PC-9 (cell line): ENCODE measurements at regions not wholly inside any gene's neighbourhood (a gene's known extent, or its start where the extent isn't known, plus 50 kb on each side); places are given as distances from the start of the nearest gene placed in this dataset.

Experiments
- BruUV-seq: library from RNA; stranded (reverse); fragments of 400-500 nt; replicated peaks from 2 replicates; lab custom pipeline; 2021; lab: Mats Ljungman, UMichigan
- CTCF ChIA-PET: fragments of 300-600 bp; sonication (Branson Sonifier 250); formaldehyde crosslinking; loops from one replicate; lab custom pipeline; 2022; ENCODE audit warnings: antibody characterized with exemption; lab: Charles Lee
- POLR2A ChIA-PET: fragments of 300-600 bp; sonication (Branson Sonifier 250); formaldehyde crosslinking; loops from one replicate; lab custom pipeline; 2022; ENCODE audit warnings: antibody characterized with exemption; ENCODE audit not compliant: unreplicated experiment; lab: Charles Lee
- DNase-seq, 2 experiments: peaks; one replicate each; pipeline versions ENCODE4 v3.0.0 to v3.0.0-alpha.2; 2015 to 2022; ENCODE audit warnings: mixed read lengths in 1 of 2
- H2AFZ ChIP-seq: fragments of 200-600 bp; sonication (generic); 2 replicates; pipeline ENCODE4 v1.8.1; 2017; ENCODE audit warnings: antibody characterized with exemption
- H3F3A ChIP-seq: fragments of 200-600 bp; sonication (generic); 2 replicates; pipeline ENCODE4 v1.8.1; 2017; ENCODE audit warnings: antibody characterized with exemption, mild to moderate bottlenecking, low read depth; ENCODE audit not compliant: insufficient read depth
- H3K27ac ChIP-seq: fragments of 200-600 bp; sonication (generic); 2 replicates; pipeline ENCODE4 v1.6.1; 2016; ENCODE audit warnings: mixed run types
- H3K27me3 ChIP-seq: fragments of 200-600 bp; sonication (generic); 2 replicates; pipeline ENCODE4 v1.6.1; 2016; ENCODE audit warnings: low read depth, mixed run types; ENCODE audit not compliant: insufficient read depth
- H3K36me3 ChIP-seq: fragments of 200-600 bp; sonication (generic); 2 replicates; pipeline ENCODE4 v1.6.1; 2016; ENCODE audit warnings: low read depth, mixed run types
- H3K4me1 ChIP-seq: fragments of 200-600 bp; sonication (generic); replicated peaks from 2 replicates; pipeline ENCODE4 v1.6.1; 2016; ENCODE audit warnings: mixed run types; ENCODE audit not compliant: insufficient read depth
- H3K4me2 ChIP-seq: fragments of 200-600 bp; sonication (generic); 2 replicates; pipeline ENCODE4 v1.6.1; 2017; ENCODE audit warnings: mixed run types
- H3K4me3 ChIP-seq: fragments of 200-600 bp; sonication (generic); 2 replicates; pipeline ENCODE4 v1.6.1; 2016; ENCODE audit warnings: mixed run types
- H3K79me2 ChIP-seq: fragments of 200-600 bp; sonication (generic); 2 replicates; pipeline ENCODE4 v1.6.1; 2017; ENCODE audit warnings: low read depth, mixed run types
- H3K9me2 ChIP-seq: fragments of 200-600 bp; sonication (generic); 2 replicates; pipeline ENCODE4 v1.8.1; 2017; ENCODE audit warnings: mild to moderate bottlenecking; ENCODE audit not compliant: insufficient read depth
- H3K9me3 ChIP-seq: fragments of 200-600 bp; sonication (generic); 2 replicates; pipeline ENCODE4 v1.8.1; 2016; ENCODE audit warnings: low read depth; ENCODE audit not compliant: insufficient read depth
- H4K20me1 ChIP-seq: fragments of 200-600 bp; sonication (generic); 2 replicates; pipeline ENCODE4 v1.8.1; 2017; ENCODE audit not compliant: insufficient read depth
- EZH2 ChIP-seq: fragments of 200-600 bp; sonication (generic); IDR thresholded peaks from 2 replicates; pipeline ENCODE4 v1.8.0; 2017; ENCODE audit warnings: antibody characterized with exemption, low read depth
- intact Hi-C: fragments of 100-400 bp; cut with micrococcal nuclease; formaldehyde crosslinking; loops from one replicate; pipeline ENCODE4 v1.10.0; 2022; ENCODE audit not compliant: unreplicated experiment
- TF ChIP-seq, protein P1 (sequence below): fragments of 200-600 bp; sonication (generic); conservative IDR thresholded peaks from 2 replicates; pipeline ENCODE4 v1.6.1; 2017; ENCODE audit warnings: mixed run types, antibody characterized with exemption, mild to moderate bottlenecking, moderate library complexity

DNA sequence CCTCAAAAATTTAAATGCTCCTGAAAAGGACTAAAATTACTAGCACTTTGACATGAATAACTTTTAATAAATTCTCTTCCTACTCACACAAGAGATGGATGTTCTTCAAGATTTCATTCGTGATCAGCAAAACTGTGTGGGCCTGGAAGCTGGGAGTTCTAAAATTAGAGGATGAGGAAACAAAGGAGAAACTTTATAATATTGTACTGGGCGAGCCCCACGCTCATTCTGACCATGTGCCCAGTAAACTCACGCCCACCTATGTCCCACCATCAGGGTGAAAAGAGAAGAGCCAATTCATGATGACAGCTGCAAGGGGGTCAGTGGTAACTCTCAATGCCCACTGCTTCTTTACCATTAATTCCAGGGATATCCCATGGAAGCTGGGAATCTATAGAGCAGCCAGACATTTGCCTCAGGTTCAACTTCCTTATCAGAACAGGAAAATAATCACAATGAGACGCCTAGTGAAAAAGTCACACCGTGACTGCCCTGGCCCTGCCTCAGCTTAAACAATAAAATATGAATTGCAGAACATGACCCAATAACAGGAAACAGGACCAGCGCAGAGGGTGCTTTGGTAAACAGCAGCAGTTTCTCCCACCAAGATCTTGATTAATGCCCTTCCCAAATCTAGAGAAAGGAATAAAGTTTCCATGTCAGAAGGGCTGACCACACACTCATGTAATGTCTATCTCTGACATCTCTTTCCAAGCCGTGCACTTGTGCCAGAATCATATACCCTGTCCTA is 438.6 kb downstream of the TXNL1 start:
- Histone ChIP-seq H3K9me2 (no peaks in the 10 kb centered on the region), H3K4me1 (no peaks in the 10 kb centered on the region), H3K27ac (no peak overlapping the region), H3K9me3 (no peaks in the 10 kb centered on the region; the same call in 1 of the 2 replicates), H3K4me3 (no peak overlapping the region), H4K20me1 (no peaks in the 10 kb centered on the region), H2AFZ (no peak overlapping the region), H3F3A (no peaks in the 10 kb centered on the region), H3K4me2 (no peak overlapping the region), H3K36me3 (no peaks in the 10 kb centered on the region), H3K79me2 (no peaks in the 10 kb centered on the region), H3K27me3 (no peaks in the 10 kb centered on the region)
- TF ChIP-seq, protein P1, sequence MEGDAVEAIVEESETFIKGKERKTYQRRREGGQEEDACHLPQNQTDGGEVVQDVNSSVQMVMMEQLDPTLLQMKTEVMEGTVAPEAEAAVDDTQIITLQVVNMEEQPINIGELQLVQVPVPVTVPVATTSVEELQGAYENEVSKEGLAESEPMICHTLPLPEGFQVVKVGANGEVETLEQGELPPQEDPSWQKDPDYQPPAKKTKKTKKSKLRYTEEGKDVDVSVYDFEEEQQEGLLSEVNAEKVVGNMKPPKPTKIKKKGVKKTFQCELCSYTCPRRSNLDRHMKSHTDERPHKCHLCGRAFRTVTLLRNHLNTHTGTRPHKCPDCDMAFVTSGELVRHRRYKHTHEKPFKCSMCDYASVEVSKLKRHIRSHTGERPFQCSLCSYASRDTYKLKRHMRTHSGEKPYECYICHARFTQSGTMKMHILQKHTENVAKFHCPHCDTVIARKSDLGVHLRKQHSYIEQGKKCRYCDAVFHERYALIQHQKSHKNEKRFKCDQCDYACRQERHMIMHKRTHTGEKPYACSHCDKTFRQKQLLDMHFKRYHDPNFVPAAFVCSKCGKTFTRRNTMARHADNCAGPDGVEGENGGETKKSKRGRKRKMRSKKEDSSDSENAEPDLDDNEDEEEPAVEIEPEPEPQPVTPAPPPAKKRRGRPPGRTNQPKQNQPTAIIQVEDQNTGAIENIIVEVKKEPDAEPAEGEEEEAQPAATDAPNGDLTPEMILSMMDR: no peak
- no peak for TF ChIP-seq EZH2
- ChIA-PET CTCF (no interaction called here), POLR2A (no interaction called here)
- BruUV-seq: no TSS peak
- intact Hi-C loops: no loop called here
- DNase-seq: no peak

DNA sequence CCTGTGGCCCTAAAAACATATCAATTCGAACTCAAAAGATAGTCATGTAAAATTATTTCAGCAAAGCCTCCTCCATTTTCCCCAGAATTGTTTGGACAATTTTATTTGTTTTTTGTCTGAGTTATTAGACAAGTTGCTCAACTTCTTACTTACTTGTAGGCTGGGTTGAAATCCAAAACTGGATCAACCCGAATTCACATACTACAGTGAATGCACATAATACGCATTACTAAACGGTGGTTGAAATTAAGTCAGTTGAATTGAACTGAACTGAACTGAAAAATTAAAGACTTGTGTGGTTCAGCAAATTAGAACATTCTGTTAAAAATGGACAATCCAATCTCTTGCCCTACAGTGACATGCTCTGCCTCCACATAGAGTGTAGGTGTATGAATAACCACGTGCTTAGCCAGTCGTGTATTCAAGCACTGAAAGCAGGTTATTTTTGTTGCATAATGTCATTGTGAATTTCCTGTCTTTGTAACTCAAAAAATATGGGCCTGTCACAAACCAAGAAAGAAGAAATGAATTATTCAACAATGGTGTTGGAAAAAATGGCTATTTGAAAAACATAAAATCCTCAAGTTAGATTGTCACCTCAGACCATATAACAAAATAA is 441.0 kb downstream of the TXNL1 start:
- POLR2A ChIA-PET: no interaction called here
- no peaks in the 10 kb centered on the region for H4K20me1 ChIP-seq
- H3K4me2 ChIP-seq: no peak overlapping the region
- no peaks in the 10 kb centered on the region; the same call in 1 of the 2 replicates for H3K9me2 ChIP-seq
- TF ChIP-seq, protein P1: no peak
- TF ChIP-seq EZH2: no peak
- DNase-seq: no peak
- H3K9me3 ChIP-seq: no peaks in the 10 kb centered on the region
- no peaks in the 10 kb centered on the region for H3F3A ChIP-seq
- H3K4me3 ChIP-seq: no peak overlapping the region
- CTCF ChIA-PET: no interaction called here
- H3K27ac ChIP-seq: no peak overlapping the region
- H3K4me1 ChIP-seq: no peaks in the 10 kb centered on the region
- intact Hi-C loops: no loop called here
- H3K36me3 ChIP-seq: no peaks in the 10 kb centered on the region
- no peaks in the 10 kb centered on the region for H3K27me3 ChIP-seq
- no TSS peak for BruUV-seq
- H3K79me2 ChIP-seq: no peaks in the 10 kb centered on the region
- H2AFZ ChIP-seq: no peak overlapping the region

DNA sequence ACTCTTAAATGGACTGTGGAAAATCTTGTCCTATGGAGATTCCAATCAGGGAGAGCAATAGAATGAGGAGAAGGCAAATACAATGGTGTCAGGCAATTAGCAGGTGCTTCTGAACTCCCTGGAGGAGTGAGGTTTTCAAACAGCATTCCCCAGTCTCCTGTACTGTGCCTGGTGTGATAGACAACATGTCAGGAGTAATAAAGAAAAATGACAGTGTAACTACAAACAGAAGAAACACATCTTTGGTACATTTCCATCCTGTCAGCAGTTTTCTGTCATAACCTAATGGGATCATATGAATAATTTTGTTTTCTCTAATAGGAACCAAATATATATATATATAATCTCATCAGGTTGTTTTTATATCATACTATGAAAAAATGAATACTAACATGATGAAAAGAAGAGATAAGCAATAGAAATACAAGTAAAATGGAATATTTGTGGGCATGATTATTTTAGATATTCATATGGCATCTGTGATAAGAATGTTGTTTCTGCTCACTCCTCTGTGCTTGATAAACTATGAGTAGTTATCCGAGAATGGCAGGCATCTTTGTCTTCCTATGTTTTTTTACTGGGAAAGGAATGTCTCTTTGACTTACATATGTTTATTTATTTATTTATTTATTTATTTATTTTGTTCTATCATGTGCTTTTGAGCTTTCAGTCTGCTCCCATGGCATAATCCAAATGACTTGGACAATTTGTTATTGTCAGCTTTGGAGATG is 441.7 kb downstream of the TXNL1 start:
- Histone ChIP-seq H3K4me1 (no peaks in the 10 kb centered on the region), H3K9me3 (no peaks in the 10 kb centered on the region), H3K9me2 (no peaks in the 10 kb centered on the region; the same call in 1 of the 2 replicates), H2AFZ (no peak overlapping the region), H4K20me1 (no peaks in the 10 kb centered on the region), H3K4me3 (no peak overlapping the region), H3F3A (no peaks in the 10 kb centered on the region), H3K4me2 (no peak overlapping the region), H3K27ac (no peak overlapping the region), H3K79me2 (no peaks in the 10 kb centered on the region), H3K36me3 (no peaks in the 10 kb centered on the region), H3K27me3 (no peaks in the 10 kb centered on the region)
- POLR2A ChIA-PET: no interaction called here
- no peak for DNase-seq
- CTCF ChIA-PET: no interaction called here
- no TSS peak for BruUV-seq
- TF ChIP-seq, protein P1: no peak
- no peak for TF ChIP-seq EZH2
- intact Hi-C loops: no loop called here
